PFSK-1 (cell line): ENCODE measurements at regions not wholly inside any gene's neighbourhood (a gene's known extent, or its start where the extent isn't known, plus 50 kb on each side); places are given as distances from the start of the nearest gene placed in this dataset.

Experiments
- FOXP2 ChIP-seq: optimal IDR thresholded peaks from 2 replicates; pipeline ENCODE3; 2011; ENCODE audit warnings: borderline replicate concordance, control low read depth, inconsistent platforms; ENCODE audit not compliant: insufficient read depth; ENCODE audit errors: extremely low read length, extremely low read depth
- POLR2AphosphoS5 ChIP-seq: IDR thresholded peaks from 2 replicates; pipeline ENCODE4 v1.6.1; 2012; ENCODE audit warnings: low read depth, mild to moderate bottlenecking, control low read depth, low read length, moderate library complexity
- SIN3A ChIP-seq: IDR thresholded peaks from 2 replicates; pipeline ENCODE4 v1.6.1; 2012; ENCODE audit warnings: mild to moderate bottlenecking, low read length, moderate library complexity, borderline replicate concordance; ENCODE audit not compliant: insufficient read depth
- TAF1 ChIP-seq: IDR thresholded peaks from 2 replicates; pipeline ENCODE4 v1.6.1; 2012; ENCODE audit warnings: low read length, control low read depth, borderline replicate concordance; ENCODE audit not compliant: insufficient read depth
- TF ChIP-seq, protein P1 (sequence below), 2 experiments: IDR thresholded peaks; 2 replicates each; pipeline versions ENCODE4 v1.6.1 to v1.8.0; 2011 to 2012; ENCODE audit warnings: low read depth in 2 of 2, low read length in 2 of 2, control low read depth in 1 of 2, inconsistent platforms in 1 of 2, mild to moderate bottlenecking in 1 of 2, moderate library complexity in 1 of 2; ENCODE audit not compliant: insufficient read depth in 1 of 2

GRCh38 chr21:28464988-28465387, 527.7 kb downstream of the LTN1 start:
- TF ChIP-seq, protein P1, sequence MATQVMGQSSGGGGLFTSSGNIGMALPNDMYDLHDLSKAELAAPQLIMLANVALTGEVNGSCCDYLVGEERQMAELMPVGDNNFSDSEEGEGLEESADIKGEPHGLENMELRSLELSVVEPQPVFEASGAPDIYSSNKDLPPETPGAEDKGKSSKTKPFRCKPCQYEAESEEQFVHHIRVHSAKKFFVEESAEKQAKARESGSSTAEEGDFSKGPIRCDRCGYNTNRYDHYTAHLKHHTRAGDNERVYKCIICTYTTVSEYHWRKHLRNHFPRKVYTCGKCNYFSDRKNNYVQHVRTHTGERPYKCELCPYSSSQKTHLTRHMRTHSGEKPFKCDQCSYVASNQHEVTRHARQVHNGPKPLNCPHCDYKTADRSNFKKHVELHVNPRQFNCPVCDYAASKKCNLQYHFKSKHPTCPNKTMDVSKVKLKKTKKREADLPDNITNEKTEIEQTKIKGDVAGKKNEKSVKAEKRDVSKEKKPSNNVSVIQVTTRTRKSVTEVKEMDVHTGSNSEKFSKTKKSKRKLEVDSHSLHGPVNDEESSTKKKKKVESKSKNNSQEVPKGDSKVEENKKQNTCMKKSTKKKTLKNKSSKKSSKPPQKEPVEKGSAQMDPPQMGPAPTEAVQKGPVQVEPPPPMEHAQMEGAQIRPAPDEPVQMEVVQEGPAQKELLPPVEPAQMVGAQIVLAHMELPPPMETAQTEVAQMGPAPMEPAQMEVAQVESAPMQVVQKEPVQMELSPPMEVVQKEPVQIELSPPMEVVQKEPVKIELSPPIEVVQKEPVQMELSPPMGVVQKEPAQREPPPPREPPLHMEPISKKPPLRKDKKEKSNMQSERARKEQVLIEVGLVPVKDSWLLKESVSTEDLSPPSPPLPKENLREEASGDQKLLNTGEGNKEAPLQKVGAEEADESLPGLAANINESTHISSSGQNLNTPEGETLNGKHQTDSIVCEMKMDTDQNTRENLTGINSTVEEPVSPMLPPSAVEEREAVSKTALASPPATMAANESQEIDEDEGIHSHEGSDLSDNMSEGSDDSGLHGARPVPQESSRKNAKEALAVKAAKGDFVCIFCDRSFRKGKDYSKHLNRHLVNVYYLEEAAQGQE (IDR thresholded peaks at IDR 0.05; ENCODE audit: insufficient read depth in 1 of 2, low read depth in 2 of 2, low read length in 2 of 2), result no peak
- no peak for TF ChIP-seq TAF1
- TF ChIP-seq FOXP2, result no peak
- TF ChIP-seq POLR2AphosphoS5, result no peak
- no peak for TF ChIP-seq SIN3A

DNA sequence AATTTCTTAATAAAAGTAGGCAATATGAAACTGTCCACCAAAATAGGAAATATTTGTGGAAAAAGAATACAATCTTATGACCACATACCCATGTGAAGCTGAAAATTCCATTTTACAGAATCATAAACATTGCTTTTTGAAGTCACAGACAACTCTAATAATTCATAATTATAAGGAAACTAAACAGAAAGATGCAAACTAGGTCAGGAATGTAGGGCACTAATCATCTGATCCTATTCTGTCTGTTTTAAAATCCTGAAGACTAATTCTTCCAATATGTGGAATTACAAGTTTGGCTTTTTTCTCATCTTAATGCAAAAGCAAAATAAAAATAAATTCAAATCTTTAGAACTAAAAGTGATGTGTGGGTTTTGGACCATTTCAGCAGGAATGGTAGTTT, 528.6 kb downstream of the LTN1 start:
- no peak for TF ChIP-seq TAF1
- TF ChIP-seq FOXP2, result no peak
- TF ChIP-seq SIN3A, result no peak
- TF ChIP-seq POLR2AphosphoS5, result no peak
- TF ChIP-seq, protein P1 (IDR thresholded peaks at IDR 0.05; ENCODE audit: insufficient read depth in 1 of 2, low read depth in 2 of 2, low read length in 2 of 2), result no peak

GRCh38 chr21:28459193-28459592, 533.5 kb downstream of the LTN1 start:
- TF ChIP-seq TAF1 (no peak), POLR2AphosphoS5 (no peak), SIN3A (no peak), FOXP2 (no peak)
- TF ChIP-seq, protein P1 (IDR thresholded peaks at IDR 0.05; ENCODE audit: insufficient read depth in 1 of 2, low read depth in 2 of 2, low read length in 2 of 2), result no peak

DNA sequence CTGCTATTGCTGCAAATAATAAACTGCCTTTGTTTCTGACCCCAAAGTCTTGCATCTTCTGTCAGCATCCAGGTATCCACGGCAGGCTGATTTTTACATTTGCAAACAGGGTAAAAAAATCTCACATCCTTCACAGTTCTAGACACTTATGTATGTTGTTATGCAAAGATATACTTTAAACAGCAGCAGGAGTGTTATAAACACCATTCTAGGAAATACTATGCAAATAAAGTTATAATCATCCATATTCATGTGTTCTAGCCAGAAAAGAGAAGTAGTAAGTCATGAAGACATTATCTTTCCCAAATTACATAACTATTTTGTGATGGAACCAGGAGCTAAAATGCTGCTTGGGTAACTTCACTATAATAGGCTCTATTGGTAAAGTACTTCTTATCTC, 534.2 kb downstream of the LTN1 start:
- TF ChIP-seq SIN3A (no peak), POLR2AphosphoS5 (no peak), FOXP2 (no peak), TAF1 (no peak)
- TF ChIP-seq, protein P1 (IDR thresholded peaks at IDR 0.05; ENCODE audit: insufficient read depth in 1 of 2, low read depth in 2 of 2, low read length in 2 of 2), result no peak

DNA sequence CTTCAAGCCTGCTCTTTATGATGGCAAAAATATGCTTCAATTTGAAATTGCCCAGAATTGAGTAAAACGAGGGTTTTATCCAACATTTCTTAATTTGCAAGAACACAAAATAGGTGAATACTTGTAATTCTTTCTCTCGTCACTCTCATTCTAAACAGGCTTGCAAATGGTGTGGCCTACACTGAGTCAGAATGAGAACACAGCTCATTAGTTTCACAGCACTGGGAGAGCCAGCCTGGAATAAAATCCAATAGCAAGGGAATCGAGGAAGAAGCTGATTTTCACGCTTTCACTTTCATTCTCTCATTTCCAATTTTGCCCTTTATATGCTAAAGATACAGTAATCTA, 537.5 kb downstream of the LTN1 start:
- TF ChIP-seq SIN3A (no peak), TAF1 (no peak), FOXP2 (no peak), POLR2AphosphoS5 (no peak)
- TF ChIP-seq, protein P1 (IDR thresholded peaks at IDR 0.05; ENCODE audit: insufficient read depth in 1 of 2, low read depth in 2 of 2, low read length in 2 of 2), result no peak
